ENCODE measurements at regions not wholly inside any gene's neighbourhood (a gene's known extent, or its start where the extent isn't known, plus 50 kb on each side); places are given as distances from the start of the nearest gene placed in this dataset.

DNA sequence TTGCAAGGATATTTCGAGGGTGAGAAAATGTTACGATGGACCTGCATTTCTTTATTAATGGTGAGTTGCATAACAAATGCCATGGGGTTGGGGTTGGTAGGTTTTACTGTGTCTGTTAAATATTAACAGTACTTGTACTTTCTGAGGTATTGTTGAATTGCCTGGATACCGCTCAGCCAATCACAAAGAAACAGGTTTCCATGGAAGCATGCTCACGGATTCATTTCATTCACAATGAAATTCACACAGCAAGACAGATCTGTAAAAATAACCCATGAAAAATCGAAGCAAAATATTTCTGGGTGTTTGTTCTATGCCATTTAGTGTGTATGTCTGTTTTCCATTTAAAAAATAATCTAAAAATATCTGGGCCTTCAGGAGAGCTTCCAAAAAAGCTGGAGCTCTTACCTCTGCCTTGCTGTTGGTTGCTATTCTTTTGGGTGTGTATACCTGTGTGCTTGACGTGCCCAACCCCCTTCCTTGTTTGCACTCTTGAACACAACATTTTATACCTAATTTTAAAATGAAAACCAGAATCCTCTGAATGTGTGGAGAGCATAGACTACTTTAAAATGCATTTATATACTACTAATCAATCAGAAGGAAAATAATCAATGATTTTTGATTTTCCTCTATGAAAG, 479.8 kb upstream of the TBL1XR1 start:
- no peak for DNase-seq (ENCODE audit: low spot score in 2 of 2)
- Histone ChIP-seq H3K27me3 (no peaks in the 10 kb centered on the region), H3K4me1 (peaks cover 8% of the 10 kb centered on the region), H3K27ac (no peak overlapping the region), H3K36me3 (no peaks in the 10 kb centered on the region), H3K9me3 (no peaks in the 10 kb centered on the region), H3K4me3 (no peak overlapping the region)
- 84% methylated on average over 6 of the region's 6 CpGs for WGBS
- no peak for TF ChIP-seq POLR2A (IDR thresholded peaks at IDR 0.05)
- TF ChIP-seq CTCF (IDR thresholded peaks at IDR 0.05), result no peak
- TF ChIP-seq POLR2AphosphoS5 (IDR thresholded peaks at IDR 0.05), result no peak
- no peak for TF ChIP-seq EP300 (IDR thresholded peaks at IDR 0.05)

GRCh38 chr3:177679568-177680471, 482.5 kb upstream of the TBL1XR1 start:
- TF ChIP-seq CTCF (IDR thresholded peaks at IDR 0.05), result no peak
- no peak for TF ChIP-seq EP300 (IDR thresholded peaks at IDR 0.05)
- no peak for TF ChIP-seq POLR2A (IDR thresholded peaks at IDR 0.05)
- TF ChIP-seq POLR2AphosphoS5 (IDR thresholded peaks at IDR 0.05), result no peak
- Histone ChIP-seq H3K4me1 (no peaks in the 10 kb centered on the region), H3K27ac (no peak overlapping the region), H3K4me3 (no peak overlapping the region), H3K36me3 (no peaks in the 10 kb centered on the region), H3K9me3 (no peaks in the 10 kb centered on the region), H3K27me3 (no peaks in the 10 kb centered on the region)
- no peak for DNase-seq (ENCODE audit: low spot score in 2 of 2)
- 62% methylated on average over 5 of the region's 5 CpGs for WGBS

DNA sequence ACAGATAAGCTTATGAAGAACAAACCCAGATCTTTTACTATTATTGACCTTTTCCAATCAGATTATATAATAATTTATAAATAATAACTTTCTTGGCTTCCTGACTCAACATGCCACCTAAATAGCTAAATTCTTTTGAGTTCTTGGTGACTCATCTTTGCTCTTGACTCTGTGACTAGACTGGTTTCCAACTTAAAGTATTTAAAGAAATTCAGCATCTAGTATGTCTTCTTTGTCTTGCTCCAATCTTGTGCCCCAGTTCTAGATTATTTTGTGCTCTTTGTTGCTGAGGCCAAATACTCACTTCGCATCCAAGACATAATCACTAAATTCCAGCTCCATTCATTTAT, 483.2 kb upstream of the TBL1XR1 start:
- no peaks in the 10 kb centered on the region for H3K27me3 ChIP-seq
- TF ChIP-seq POLR2AphosphoS5 (IDR thresholded peaks at IDR 0.05), result no peak
- TF ChIP-seq EP300 (IDR thresholded peaks at IDR 0.05), result no peak
- TF ChIP-seq POLR2A (IDR thresholded peaks at IDR 0.05), result no peak
- TF ChIP-seq CTCF (IDR thresholded peaks at IDR 0.05), result no peak
- no peaks in the 10 kb centered on the region for H3K36me3 ChIP-seq
- no peaks in the 10 kb centered on the region for H3K4me1 ChIP-seq
- no peak overlapping the region for H3K4me3 ChIP-seq
- no peaks in the 10 kb centered on the region for H3K9me3 ChIP-seq
- WGBS, result 92% methylated on average over 1 of the region's 1 CpG
- H3K27ac ChIP-seq, result no peak overlapping the region
- no peak for DNase-seq (ENCODE audit: low spot score in 2 of 2)

DNA sequence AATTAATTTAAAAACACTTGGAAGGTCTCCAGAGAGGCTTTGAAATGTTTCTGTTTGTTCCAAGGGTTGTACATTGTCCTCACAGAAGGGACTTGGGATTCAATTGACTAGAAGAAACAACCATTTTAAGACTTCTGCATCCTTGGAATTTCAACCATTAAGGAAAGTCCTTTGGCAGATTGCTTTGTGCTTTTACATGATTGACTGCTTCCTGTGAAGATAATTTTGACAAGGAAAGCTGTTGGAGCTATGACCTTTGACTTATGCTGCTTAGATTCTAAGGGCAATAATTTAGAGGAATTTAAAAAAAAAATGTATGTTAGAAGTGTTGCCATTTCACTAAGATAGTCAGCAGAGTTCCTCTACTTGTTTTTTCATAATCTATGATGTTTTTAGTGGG, 483.9 kb upstream of the TBL1XR1 start:
- H3K36me3 ChIP-seq, result no peaks in the 10 kb centered on the region
- H3K4me3 ChIP-seq, result no peak overlapping the region
- no peak for DNase-seq (ENCODE audit: low spot score in 2 of 2)
- no peaks in the 10 kb centered on the region for H3K27me3 ChIP-seq
- no peak for TF ChIP-seq POLR2AphosphoS5 (IDR thresholded peaks at IDR 0.05)
- no peak for TF ChIP-seq EP300 (IDR thresholded peaks at IDR 0.05)
- no peak for TF ChIP-seq POLR2A (IDR thresholded peaks at IDR 0.05)
- no peak for TF ChIP-seq CTCF (IDR thresholded peaks at IDR 0.05)
- no peak overlapping the region for H3K27ac ChIP-seq
- no peaks in the 10 kb centered on the region for H3K4me1 ChIP-seq
- H3K9me3 ChIP-seq, result no peaks in the 10 kb centered on the region

DNA sequence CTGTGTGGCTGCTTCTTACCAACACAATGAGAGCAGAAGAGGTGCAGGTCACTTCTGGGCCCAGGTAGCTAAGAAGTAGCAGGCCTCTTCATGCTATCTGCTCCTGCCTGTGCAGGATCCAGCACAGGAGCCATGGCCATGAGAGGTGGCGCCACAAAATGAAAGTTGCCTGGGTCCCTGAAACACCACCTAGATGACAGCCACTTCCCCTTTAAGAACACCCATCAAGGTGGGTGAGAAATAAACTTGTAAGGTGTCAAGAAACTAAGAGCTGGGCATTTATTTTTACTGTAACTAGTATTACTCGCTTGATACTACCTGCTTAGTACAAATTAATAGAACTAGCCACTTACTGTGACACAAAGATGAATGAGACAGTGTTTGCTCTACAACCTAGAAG, 484.6 kb upstream of the TBL1XR1 start:
- Histone ChIP-seq H3K27ac (no peak overlapping the region), H3K9me3 (no peaks in the 10 kb centered on the region), H3K4me3 (no peak overlapping the region), H3K36me3 (no peaks in the 10 kb centered on the region), H3K4me1 (no peaks in the 10 kb centered on the region), H3K27me3 (no peaks in the 10 kb centered on the region)
- 80% methylated on average over 2 of the region's 2 CpGs for WGBS
- TF ChIP-seq POLR2AphosphoS5 (IDR thresholded peaks at IDR 0.05) (no peak), POLR2A (IDR thresholded peaks at IDR 0.05) (no peak), EP300 (IDR thresholded peaks at IDR 0.05) (no peak), CTCF (IDR thresholded peaks at IDR 0.05) (no peak)
- DNase-seq (ENCODE audit: low spot score in 2 of 2), result no peak
